SK-N-MC (cell line): ENCODE measurements at regions not wholly inside any gene's neighbourhood (a gene's known extent, or its start where the extent isn't known, plus 50 kb on each side); places are given as distances from the start of the nearest gene placed in this dataset.
A peak's percentile ranks its signal among the peaks of the same experiment; 100 is the strongest.

Source experiments
- EZH2 ChIP-seq: fragments of 200-600 bp; sonication (generic); IDR thresholded peaks from one replicate; pipeline ENCODE4 v1.6.1; 2017; ENCODE audit warnings: antibody characterized with exemption
- FOXP2 ChIP-seq: optimal IDR thresholded peaks from 2 replicates; pipeline ENCODE3; 2011; ENCODE audit warnings: mild to moderate bottlenecking, moderate library complexity; ENCODE audit not compliant: insufficient read depth; ENCODE audit errors: extremely low read length, control extremely low read depth
- POLR2AphosphoS5 ChIP-seq: IDR thresholded peaks from 2 replicates; pipeline ENCODE4 v1.6.1; 2012; ENCODE audit warnings: mild to moderate bottlenecking, low read depth, low read length, borderline replicate concordance

DNA sequence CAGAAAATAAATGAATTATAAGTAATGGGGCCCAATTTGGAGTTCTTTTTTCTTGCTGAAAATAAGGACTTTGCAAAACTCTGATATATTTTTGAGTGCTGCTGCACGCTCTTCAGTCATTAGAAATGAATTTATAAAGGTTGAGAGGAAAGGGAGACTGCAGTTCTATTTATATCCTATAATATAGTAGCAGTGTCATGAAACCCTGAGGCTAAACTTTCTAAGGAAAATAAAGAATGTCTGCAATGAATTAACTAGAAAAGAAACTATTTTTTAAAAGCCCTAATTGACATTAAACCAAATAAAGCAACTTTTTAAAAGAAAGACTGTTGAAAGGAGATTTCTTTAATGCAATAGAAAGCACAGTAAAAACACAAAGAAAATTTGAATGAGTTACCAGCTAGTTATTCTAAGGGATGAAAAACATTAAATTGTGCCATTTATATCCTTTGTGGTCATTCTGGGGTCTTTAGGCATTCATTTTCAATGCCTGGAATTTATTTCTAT is 1072.8 kb upstream of the TMEFF2 start:
- TF ChIP-seq POLR2AphosphoS5 (peak; percentile 43; the same call in 1 of the 2 replicates), EZH2 (no peak), FOXP2 (no peak)
